NCI-H1092 treated with DMSO at 0.1 percent for 48 hours (cell line): ENCODE measurements at regions not wholly inside any gene's neighbourhood (a gene's known extent, or its start where the extent isn't known, plus 50 kb on each side); places are given as distances from the start of the nearest gene placed in this dataset.
"Not testable (repeated sequence)": the region's sequence is repeated elsewhere in the genome, so short reads cannot be mapped to it uniquely, and the experiment has no call there.

Experiments used
- DNase-seq: peaks from one replicate; lab custom pipeline; 2025; lab: John Stamatoyannopoulos, UW

- DNase-seq, result no peak
Measured at GRCh38 chr12:47610686-47611252, 95.1 kb downstream of the RPAP3 start.

DNA sequence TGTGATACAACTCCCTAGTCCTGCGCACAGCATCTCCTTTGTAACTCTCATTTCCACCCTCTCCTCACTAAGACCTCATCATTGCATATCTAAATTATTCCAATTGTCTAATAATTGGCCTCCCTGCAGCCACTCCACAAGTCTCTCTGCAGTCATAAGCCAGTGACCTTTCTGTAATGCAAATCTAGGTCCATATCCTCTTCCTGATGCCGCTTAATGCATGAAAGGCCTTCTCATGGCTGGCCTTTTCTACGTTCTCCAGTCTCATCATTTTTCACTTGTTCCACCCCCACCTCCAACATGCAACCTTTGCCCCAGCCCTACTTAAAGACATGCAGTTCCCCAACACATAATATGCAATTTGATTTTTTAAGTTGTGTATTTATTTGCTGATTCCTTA is 96.0 kb downstream of the RPAP3 start:
- DNase-seq, result no peak

GRCh38 chr12:47608671-47609070 is 97.2 kb downstream of the RPAP3 start:
- not testable (repeated sequence) for DNase-seq

GRCh38 chr12:47604221-47604873 is 101.5 kb downstream of the RPAP3 start:
- no peak for DNase-seq

GRCh38 chr12:47602949-47603558 is 102.8 kb downstream of the RPAP3 start:
- no peak for DNase-seq

DNA sequence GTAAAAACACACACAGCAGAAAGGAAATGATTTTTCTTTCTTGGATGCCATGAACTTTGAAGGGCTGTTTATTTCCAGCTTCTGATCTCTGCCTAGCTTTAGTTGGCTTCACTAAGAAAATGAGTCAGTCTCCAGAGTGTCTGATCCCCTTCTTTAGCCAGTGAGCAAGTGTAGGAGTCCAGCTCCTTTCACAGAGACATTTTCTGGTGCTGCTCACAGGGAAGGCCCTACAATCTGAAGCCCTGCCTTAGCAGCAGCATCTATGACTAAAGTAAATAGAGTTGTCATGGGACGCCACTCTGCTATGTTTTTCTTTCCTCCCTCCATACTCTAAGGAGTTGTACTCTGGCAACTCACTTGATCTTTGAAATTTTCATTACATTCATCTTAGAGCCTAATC is 103.5 kb downstream of the RPAP3 start:
- DNase-seq, result no peak

GRCh38 chr12:47601071-47601470 is 104.8 kb downstream of the RPAP3 start:
- no peak for DNase-seq

GRCh38 chr12:47591795-47592194 is 114.0 kb downstream of the RPAP3 start:
- DNase-seq, result no peak

DNA sequence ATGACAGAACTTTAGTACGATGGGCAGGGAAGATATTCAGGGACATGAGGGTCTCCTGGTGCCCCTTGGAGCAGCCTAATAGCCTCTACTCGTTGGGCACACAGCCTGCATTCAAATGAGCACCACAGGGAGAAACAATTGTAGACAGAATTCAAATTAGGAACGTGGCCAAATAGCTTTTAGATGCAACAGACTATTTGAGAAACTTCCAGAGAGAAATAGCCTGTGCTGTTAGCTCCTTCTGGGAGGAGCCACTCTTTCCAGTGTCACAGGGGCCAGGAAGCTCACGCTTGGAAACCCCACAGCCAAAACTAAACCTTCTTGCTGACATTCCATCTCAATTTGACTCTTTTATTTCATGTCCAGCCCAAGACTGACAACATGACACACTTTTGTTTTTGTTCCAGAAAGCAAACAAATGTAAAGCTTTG is 114.5 kb downstream of the RPAP3 start:
- peak; percentile 29 for DNase-seq

- no peak for DNase-seq
Measured at GRCh38 chr12:47590771-47591360, 115.0 kb downstream of the RPAP3 start.

GRCh38 chr12:47586952-47587669 is 118.7 kb downstream of the RPAP3 start:
- DNase-seq, result no peak

DNA sequence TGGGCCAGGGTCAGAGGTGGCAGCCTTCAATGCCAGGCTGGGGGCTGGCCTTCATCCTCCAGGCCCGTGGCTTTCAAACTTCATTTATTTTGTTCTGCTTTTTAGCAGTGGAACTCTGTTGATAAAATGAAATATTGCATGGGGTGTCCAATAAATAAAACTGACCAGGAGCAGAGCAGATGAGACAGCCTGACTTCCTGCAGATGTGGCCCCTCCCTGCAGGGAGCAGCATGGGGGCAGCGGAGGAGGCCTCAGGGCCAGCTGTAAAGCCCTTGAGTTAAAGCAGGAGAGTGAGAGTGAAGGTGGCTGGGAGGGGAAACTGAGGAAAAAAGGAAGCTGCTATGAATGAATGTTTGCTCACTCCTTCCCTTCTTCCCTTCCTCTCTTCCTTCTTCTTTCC is 120.3 kb downstream of the RPAP3 start:
- no peak for DNase-seq

DNA sequence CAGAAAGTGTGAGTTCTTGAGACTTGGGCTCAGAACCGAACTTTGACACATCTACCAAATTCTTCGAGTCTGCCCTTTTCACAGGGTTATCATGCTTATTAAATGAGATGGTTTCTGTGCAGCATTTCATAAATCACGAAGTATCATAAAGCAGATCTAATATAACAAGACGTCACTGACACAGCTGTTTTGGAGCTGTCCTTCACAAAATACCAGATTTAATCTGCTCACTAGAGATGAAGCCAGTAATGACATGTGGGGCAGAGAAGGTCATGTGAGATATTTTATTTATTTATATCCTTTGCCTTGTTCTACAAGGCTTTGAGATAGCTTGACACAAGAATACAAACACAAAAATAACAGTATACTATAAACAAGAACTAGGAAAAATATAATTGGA is 127.0 kb downstream of the RPAP3 start:
- no peak for DNase-seq

DNA sequence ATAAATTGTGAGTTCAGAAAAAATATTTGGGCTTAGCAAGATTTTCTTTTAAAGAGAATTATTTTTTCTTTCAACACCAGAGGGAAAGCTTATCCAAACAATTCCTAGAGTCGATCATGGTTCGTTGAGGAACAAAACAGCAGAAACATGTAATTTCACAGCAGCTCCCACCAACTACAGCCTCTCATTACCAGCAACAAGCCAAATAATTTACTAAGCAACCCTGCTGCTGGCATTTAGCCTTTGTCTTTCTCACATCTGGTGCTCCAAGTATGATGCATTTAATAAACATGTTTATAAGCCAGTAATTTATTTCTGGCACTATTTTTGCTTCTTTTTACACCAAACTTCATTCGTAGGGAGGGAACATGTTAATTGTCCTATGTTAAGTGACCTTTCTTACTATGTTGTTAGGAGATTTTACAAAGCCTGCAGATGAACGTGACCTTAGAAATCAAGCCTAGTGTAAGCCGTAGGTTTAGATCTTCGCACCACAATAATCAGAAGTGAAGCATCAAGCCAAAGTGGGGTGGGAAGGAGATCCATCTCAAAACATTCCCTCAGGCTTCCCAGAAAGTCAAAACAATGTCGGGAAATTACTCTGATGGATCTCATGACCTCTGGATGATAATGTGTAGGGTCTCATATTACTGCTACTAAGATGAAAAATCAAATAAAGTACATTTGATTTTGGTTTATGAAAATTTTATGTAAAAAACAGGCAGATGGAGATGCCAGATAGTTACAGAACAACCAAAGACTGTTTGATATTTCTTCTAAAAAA is 128.4 kb downstream of the RPAP3 start:
- peak; percentile 86 for DNase-seq

GRCh38 chr12:47576289-47576945 is 129.4 kb downstream of the RPAP3 start:
- peak; percentile 96 for DNase-seq

DNA sequence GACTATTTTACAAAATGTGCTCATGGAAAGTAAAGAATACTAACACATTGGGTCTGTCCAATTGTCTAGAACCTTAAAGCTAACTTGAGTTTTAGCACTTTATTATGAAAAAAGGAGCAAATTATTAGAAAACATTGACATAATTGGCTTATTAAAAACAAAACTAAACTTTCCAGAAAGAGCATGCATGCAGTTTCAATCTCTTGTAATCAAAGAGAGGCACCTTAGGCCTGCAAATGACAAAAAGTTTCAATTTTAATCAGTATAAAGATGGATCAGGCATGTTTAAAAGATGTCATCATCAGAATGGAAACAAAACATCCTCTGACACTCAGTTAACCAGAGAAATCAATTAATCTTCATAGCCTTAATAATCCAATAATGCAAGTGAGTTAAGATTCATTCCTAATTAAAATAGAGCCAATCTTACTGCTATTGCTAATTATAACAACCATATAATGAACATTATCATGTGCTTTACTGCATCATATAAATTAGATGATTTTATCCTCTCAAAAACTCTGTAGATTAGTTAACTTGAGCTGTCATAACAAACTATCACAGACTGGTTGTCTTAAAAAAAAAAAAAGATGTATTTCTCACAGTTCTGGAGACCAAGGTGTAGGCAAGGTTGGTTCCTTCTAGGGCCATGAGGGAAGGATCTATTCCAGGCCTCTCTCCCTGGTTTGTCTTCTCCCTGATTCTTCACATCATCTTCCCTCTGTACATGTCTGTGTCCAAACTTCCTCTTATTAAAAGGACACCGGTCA is 131.4 kb downstream of the RPAP3 start:
- no peak for DNase-seq

DNA sequence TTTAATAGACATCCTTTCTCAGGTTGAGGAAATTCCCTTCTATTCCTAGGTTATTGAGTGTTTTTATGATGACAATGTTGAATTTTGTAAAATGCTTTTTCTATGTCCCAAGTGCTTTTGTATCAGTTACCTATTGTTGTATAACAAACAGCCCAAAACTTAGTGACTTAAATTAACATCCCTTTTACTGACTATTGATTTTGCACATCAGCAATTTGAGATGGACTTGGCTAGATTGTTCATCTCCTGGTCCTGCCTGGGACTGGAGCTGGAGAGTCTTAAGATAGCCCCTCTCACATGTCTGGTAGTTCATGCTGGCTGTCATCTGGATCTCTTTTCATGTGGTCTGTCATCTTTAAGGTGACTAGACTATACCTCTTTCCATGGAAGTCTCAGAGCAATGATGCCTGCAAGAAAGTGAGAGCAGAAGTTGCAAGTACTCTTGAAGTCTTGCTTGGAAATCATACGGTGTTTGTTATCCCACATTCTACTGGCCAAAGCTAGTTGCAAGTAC is 132.6 kb downstream of the RPAP3 start:
- no peak for DNase-seq

GRCh38 chr12:47570151-47570550 is 135.7 kb downstream of the RPAP3 start:
- peak; percentile 50 for DNase-seq

- no peak for DNase-seq
Measured at GRCh38 chr12:47562201-47562600, 143.6 kb downstream of the RPAP3 start.

GRCh38 chr12:47561746-47562145 is 144.1 kb downstream of the RPAP3 start:
- no peak for DNase-seq
